IMR-90 (cell line): ENCODE measurements at regions not wholly inside any gene's neighbourhood (a gene's known extent, or its start where the extent isn't known, plus 50 kb on each side); places are given as distances from the start of the nearest gene placed in this dataset.

Experiments
- ATAC-seq: fragments of 200-7000 bp; cut with Tn5 transposase; 2 replicates; pipeline ENCODE4 v1.9.1; 2020; ENCODE audit warnings: low read depth, mild to moderate bottlenecking, moderate library complexity
- BruUV-seq: library from RNA; stranded (reverse); fragments of 400-500 nt; replicated peaks from 2 replicates; lab custom pipeline; 2021; lab: Mats Ljungman, UMichigan
- CTCF ChIA-PET: fragments of 300-600 bp; formaldehyde crosslinking; extraction: SDS; loops from one replicate; lab custom pipeline; 2021; ENCODE audit warnings: antibody characterized with exemption; lab: Yijun Ruan, JAX
- POLR2A ChIA-PET: fragments of 300-600 bp; sonication (Branson Sonifier 250); formaldehyde crosslinking; loops from one replicate; lab custom pipeline; 2022; ENCODE audit warnings: antibody characterized with exemption; ENCODE audit not compliant: unreplicated experiment; lab: Charles Lee
- DNase-seq: peaks from one replicate; pipeline ENCODE4 v3.0.0; 2013
- H2AFZ ChIP-seq: replicated peaks from 2 replicates; pipeline ENCODE3; 2013; ENCODE audit warnings: low read length, mild to moderate bottlenecking; ENCODE audit not compliant: poor library complexity
- H2AK5ac ChIP-seq: 2 replicates; pipeline ENCODE4 v1.6.1; 2013; ENCODE audit warnings: low read depth, low read length, inconsistent platforms
- H2AK9ac ChIP-seq: replicated peaks from 2 replicates; pipeline ENCODE3; 2013; ENCODE audit warnings: mild to moderate bottlenecking, low read depth, low read length, moderate library complexity; ENCODE audit not compliant: poor library complexity
- H2BK120ac ChIP-seq: 2 replicates; pipeline ENCODE4 v1.6.1; 2013; ENCODE audit warnings: low read depth, low read length, inconsistent platforms
- H2BK15ac ChIP-seq: 3 replicates; pipeline ENCODE4 v1.6.1; 2013; ENCODE audit warnings: low read depth, low read length, inconsistent platforms
- H2BK20ac ChIP-seq: 2 replicates; pipeline ENCODE4 v1.6.1; 2013; ENCODE audit warnings: low read depth, mild to moderate bottlenecking, inconsistent platforms, low read length, moderate library complexity
- H2BK5ac ChIP-seq: 2 replicates; pipeline ENCODE4 v1.6.1; 2013; ENCODE audit warnings: mild to moderate bottlenecking, low read depth, low read length, inconsistent platforms; ENCODE audit not compliant: poor library complexity, severe bottlenecking
- H3K14ac ChIP-seq: replicated peaks from 2 replicates; pipeline ENCODE4 v1.6.1; 2013; ENCODE audit warnings: low read depth, low read length, inconsistent platforms
- H3K18ac ChIP-seq: 2 replicates; pipeline ENCODE4 v1.6.1; 2013; ENCODE audit warnings: low read depth, low read length, control low read depth
- H3K23ac ChIP-seq: 2 replicates; pipeline ENCODE4 v1.6.1; 2013; ENCODE audit warnings: low read depth, low read length, inconsistent platforms
- H3K27ac ChIP-seq: 2 replicates; pipeline ENCODE4 v1.5.1; 2013; ENCODE audit warnings: mild to moderate bottlenecking, control low read depth, low read length; ENCODE audit not compliant: insufficient read depth
- H3K27me3 ChIP-seq: 2 replicates; pipeline ENCODE4 v1.6.1; 2013; ENCODE audit warnings: low read length; ENCODE audit not compliant: control insufficient read depth, insufficient read depth
- H3K36me3 ChIP-seq: 2 replicates; pipeline ENCODE4 v1.6.1; 2013; ENCODE audit warnings: low read length, mixed read lengths; ENCODE audit not compliant: control insufficient read depth, insufficient read depth
- H3K4ac ChIP-seq: 2 replicates; pipeline ENCODE4 v1.6.1; 2013; ENCODE audit warnings: low read depth, low read length, inconsistent platforms
- H3K4me1 ChIP-seq: 2 replicates; pipeline ENCODE4 v1.6.1; 2013; ENCODE audit warnings: low read length, mixed read lengths; ENCODE audit not compliant: control insufficient read depth, insufficient read depth
- H3K4me2 ChIP-seq: 2 replicates; pipeline ENCODE4 v1.6.1; 2013; ENCODE audit warnings: low read depth, mild to moderate bottlenecking, control low read depth, low read length, moderate library complexity
- H3K4me3 ChIP-seq: 2 replicates; pipeline ENCODE4 v1.5.1; 2013; ENCODE audit warnings: low read depth, mild to moderate bottlenecking, control low read depth, low read length, moderate library complexity; ENCODE audit not compliant: insufficient read depth
- H3K56ac ChIP-seq: 2 replicates; pipeline ENCODE4 v1.6.1; 2013; ENCODE audit warnings: low read length, inconsistent platforms; ENCODE audit not compliant: insufficient read depth; ENCODE audit errors: extremely low read depth
- H3K79me1 ChIP-seq, 2 experiments: 2 replicates each; pipeline ENCODE4 v1.6.1; 2013; ENCODE audit warnings: low read length in 2 of 2, inconsistent platforms in 1 of 2, low read depth in 1 of 2
- H3K9ac ChIP-seq: 2 replicates; pipeline ENCODE4 v1.6.1; 2013; ENCODE audit warnings: low read depth, low read length, control low read depth
- H3K9me1 ChIP-seq: 2 replicates; pipeline ENCODE4 v1.6.1; 2013; ENCODE audit warnings: low read length, inconsistent platforms; ENCODE audit not compliant: insufficient read depth
- H3K9me3 ChIP-seq: 2 replicates; pipeline ENCODE4 v1.6.1; 2013; ENCODE audit warnings: low read length; ENCODE audit not compliant: control insufficient read depth, insufficient read depth
- H4K20me1 ChIP-seq: 2 replicates; pipeline ENCODE4 v1.6.1; 2013; ENCODE audit warnings: low read length, inconsistent platforms; ENCODE audit not compliant: insufficient read depth
- H4K5ac ChIP-seq: 2 replicates; pipeline ENCODE4 v1.6.1; 2013; ENCODE audit warnings: mild to moderate bottlenecking, low read depth, low read length, control low read depth
- H4K8ac ChIP-seq, 2 experiments: 2 replicates each; pipeline ENCODE4 v1.6.1; 2013; ENCODE audit warnings: low read depth in 2 of 2, low read length in 2 of 2, control low read depth in 1 of 2, inconsistent platforms in 1 of 2
- H4K91ac ChIP-seq: 2 replicates; pipeline ENCODE4 v1.6.1; 2013; ENCODE audit warnings: low read depth, low read length, inconsistent platforms; ENCODE audit not compliant: insufficient read depth
- BHLHE40 ChIP-seq: fragments of 150-350 bp; IDR thresholded peaks from 2 replicates; pipeline ENCODE4 v1.6.1; 2016; ENCODE audit warnings: mild to moderate bottlenecking, low read depth, low read length
- CEBPB ChIP-seq: IDR thresholded peaks from 2 replicates; pipeline ENCODE4 v1.6.1; 2012; ENCODE audit warnings: low read depth, low read length, improper control_type of control experiment
- CTCF ChIP-seq: conservative IDR thresholded peaks from 2 replicates; pipeline ENCODE4 v1.5.1; 2012; ENCODE audit warnings: mild to moderate bottlenecking, low read depth, low read length, improper control_type of control experiment
- FOS ChIP-seq: fragments of 150-350 bp; IDR thresholded peaks from 2 replicates; pipeline ENCODE4 v1.6.1; 2016; ENCODE audit warnings: low read depth, low read length
- MAFK ChIP-seq: IDR thresholded peaks from 2 replicates; pipeline ENCODE4 v1.6.1; 2012; ENCODE audit warnings: low read depth, low read length, improper control_type of control experiment
- MAZ ChIP-seq: IDR thresholded peaks from 2 replicates; pipeline ENCODE4 v1.6.1; 2012; ENCODE audit warnings: low read depth, mild to moderate bottlenecking, low read length, improper control_type of control experiment, moderate library complexity, borderline replicate concordance
- MXI1 ChIP-seq: IDR thresholded peaks from 2 replicates; pipeline ENCODE4 v1.6.1; 2012; ENCODE audit warnings: low read depth, mild to moderate bottlenecking, low read length, moderate library complexity, borderline replicate concordance
- NFE2L2 ChIP-seq: fragments of 150-350 bp; IDR thresholded peaks from 2 replicates; pipeline ENCODE4 v1.6.1; 2016; ENCODE audit warnings: low read depth, mild to moderate bottlenecking, low read length
- POLR2A ChIP-seq: IDR thresholded peaks from 2 replicates; pipeline ENCODE4 v1.6.1; 2012; ENCODE audit warnings: mild to moderate bottlenecking, low read depth, low read length
- RAD21 ChIP-seq: IDR thresholded peaks from 2 replicates; pipeline ENCODE4 v1.6.1; 2012; ENCODE audit warnings: low read length, improper control_type of control experiment
- RCOR1 ChIP-seq: IDR thresholded peaks from 2 replicates; pipeline ENCODE4 v1.6.1; 2012; ENCODE audit warnings: mild to moderate bottlenecking, low read length, improper control_type of control experiment; ENCODE audit not compliant: insufficient replicate concordance
- SMC3 ChIP-seq: fragments of 150-350 bp; IDR thresholded peaks from 2 replicates; pipeline ENCODE4 v1.6.1; 2016; ENCODE audit warnings: low read depth, mild to moderate bottlenecking, antibody characterized with exemption, low read length, moderate library complexity
- USF2 ChIP-seq: fragments of 150-350 bp; IDR thresholded peaks from 2 replicates; pipeline ENCODE4 v1.6.1; 2017; ENCODE audit warnings: mild to moderate bottlenecking, antibody characterized with exemption, low read length, low read depth
- WGBS, 2 experiments: methylation state at CpG; one replicate each; pipeline versions ENCODE4 v1.1.5 to v1.1.7; 2013; ENCODE audit warnings: missing lambda C conversion rate in 2 of 2; ENCODE audit not compliant: insufficient read length in 1 of 2; ENCODE audit errors: extremely low coverage in 2 of 2; 5-methylcytosine and 5-hydroxymethylcytosine counted together
- dilution Hi-C: fragments of 300-500 bp; cut with HindIII; formaldehyde crosslinking; loops from one replicate; pipeline ENCODE4 v1.14.3; 2018; ENCODE audit warnings: low sequenced_read_pairs; ENCODE audit not compliant: unreplicated experiment
- in situ Hi-C: fragments of 300-500 bp; cut with MboI; formaldehyde crosslinking; loops from 3 replicates; pipeline ENCODE4 v1.14.3; 2019; ENCODE audit warnings: low sequenced_read_pairs, inconsistent platforms, mixed read lengths
- intact Hi-C: fragments of 100-400 bp; cut with micrococcal nuclease; formaldehyde crosslinking; loops from 2 replicates; pipeline ENCODE4 v1.10.0; 2022
- TF ChIP-seq, protein P1 (sequence below): fragments of 150-350 bp; IDR thresholded peaks from 2 replicates; pipeline ENCODE4 v1.6.1; 2016; ENCODE audit warnings: low read depth, mild to moderate bottlenecking, low read length, moderate library complexity, borderline replicate concordance

GRCh38 chr7:48822138-48822537 lies 102.2 kb upstream of the CDC14C start:
- Histone ChIP-seq H3K4me1 (no peaks in the 10 kb centered on the region), H4K91ac (no peak overlapping the region), H3K27me3 (no peaks in the 10 kb centered on the region), H2AFZ (no peak overlapping the region), H3K9ac (no peak overlapping the region), H2AK9ac (no peak overlapping the region), H3K4me3 (no peak overlapping the region), H3K56ac (no peak overlapping the region), H3K4ac (no peak overlapping the region), H3K27ac (no peak overlapping the region), H3K79me1 (no peaks in the 10 kb centered on the region), H2BK20ac (no peak overlapping the region), H3K23ac (no peak overlapping the region), H4K8ac (no peak overlapping the region), H2BK120ac (no peak overlapping the region), H2BK15ac (no peak overlapping the region), H4K20me1 (no peaks in the 10 kb centered on the region), H3K36me3 (no peaks in the 10 kb centered on the region), H3K14ac (no peak overlapping the region), H2AK5ac (no peak overlapping the region), H3K9me3 (no peaks in the 10 kb centered on the region; the same call in 1 of the 2 replicates), H3K4me2 (no peak overlapping the region), H3K9me1 (no peaks in the 10 kb centered on the region), H4K5ac (no peak overlapping the region), H3K18ac (no peak overlapping the region), H2BK5ac (no peak overlapping the region)
- no CpG with 5 or more reads among the region's 1 CpG for WGBS, 2 experiments
- in situ Hi-C loops (no loop called here), dilution Hi-C loops (no loop called here), intact Hi-C loops (no loop called here)
- no peak for TF ChIP-seq POLR2A
- TF ChIP-seq CEBPB = no peak
- TF ChIP-seq NFE2L2 = no peak
- no peak for TF ChIP-seq BHLHE40
- no peak for TF ChIP-seq RCOR1
- TF ChIP-seq MXI1 = no peak
- no peak for TF ChIP-seq CTCF
- TF ChIP-seq, protein P1, sequence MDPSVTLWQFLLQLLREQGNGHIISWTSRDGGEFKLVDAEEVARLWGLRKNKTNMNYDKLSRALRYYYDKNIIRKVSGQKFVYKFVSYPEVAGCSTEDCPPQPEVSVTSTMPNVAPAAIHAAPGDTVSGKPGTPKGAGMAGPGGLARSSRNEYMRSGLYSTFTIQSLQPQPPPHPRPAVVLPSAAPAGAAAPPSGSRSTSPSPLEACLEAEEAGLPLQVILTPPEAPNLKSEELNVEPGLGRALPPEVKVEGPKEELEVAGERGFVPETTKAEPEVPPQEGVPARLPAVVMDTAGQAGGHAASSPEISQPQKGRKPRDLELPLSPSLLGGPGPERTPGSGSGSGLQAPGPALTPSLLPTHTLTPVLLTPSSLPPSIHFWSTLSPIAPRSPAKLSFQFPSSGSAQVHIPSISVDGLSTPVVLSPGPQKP = no peak
- TF ChIP-seq USF2 = no peak
- TF ChIP-seq MAZ = no peak
- TF ChIP-seq SMC3 = no peak
- no peak for TF ChIP-seq FOS
- no peak for TF ChIP-seq RAD21
- no peak for TF ChIP-seq MAFK
- ATAC-seq (no peak), DNase-seq (no peak)
- CTCF ChIA-PET = no interaction called here
- POLR2A ChIA-PET = no interaction called here
- no TSS peak for BruUV-seq
